Fibroblast of mammary gland (primary cell): ENCODE measurements at regions not wholly inside any gene's neighbourhood (a gene's known extent, or its start where the extent isn't known, plus 50 kb on each side); places are given as distances from the start of the nearest gene placed in this dataset.

ENCODE experiments used
- DNase-seq: peaks from one replicate; pipeline ENCODE4 v3.0.0-alpha.2; 2010; ENCODE audit warnings: low read depth
- H3K4me3 ChIP-seq: 2 replicates; pipeline ENCODE4 v1.5.1; 2011; ENCODE audit warnings: low read depth, mild to moderate bottlenecking, low read length, moderate library complexity; ENCODE audit not compliant: control insufficient read depth
- CTCF ChIP-seq: conservative IDR thresholded peaks from 2 replicates; pipeline ENCODE4 v1.5.1; 2011; ENCODE audit warnings: low read depth, low read length, inconsistent platforms; ENCODE audit not compliant: control insufficient read depth, insufficient read depth

GRCh38 chr9:80932947-80933780 lies 756.2 kb downstream of the TLE1 start:
- DNase-seq: no peak
- no peak for TF ChIP-seq CTCF

GRCh38 chr9:80932181-80932580 lies 757.2 kb downstream of the TLE1 start:
- TF ChIP-seq CTCF: no peak
- no peak for DNase-seq
- H3K4me3 ChIP-seq: no peak overlapping the region

More at GRCh38 chr9:80932947-80933780, 756.2 kb downstream of the TLE1 start:
- H3K4me3 ChIP-seq: no peak overlapping the region

GRCh38 chr9:80931163-80931562 lies 758.2 kb downstream of the TLE1 start:
- no peak overlapping the region for H3K4me3 ChIP-seq
- no peak for TF ChIP-seq CTCF
- no peak for DNase-seq

GRCh38 chr9:80928697-80929096 lies 760.6 kb downstream of the TLE1 start:
- no peak for DNase-seq
- H3K4me3 ChIP-seq: no peak overlapping the region
- no peak for TF ChIP-seq CTCF

GRCh38 chr9:80926611-80927010 lies 762.7 kb downstream of the TLE1 start:
- DNase-seq: no peak
- H3K4me3 ChIP-seq: no peak overlapping the region
- no peak for TF ChIP-seq CTCF

- no peak for TF ChIP-seq CTCF
- DNase-seq: no peak
Observed at GRCh38 chr9:80922544-80922943, 766.8 kb downstream of the TLE1 start.

GRCh38 chr9:80906728-80907127 lies 782.6 kb downstream of the TLE1 start:
- no peak for TF ChIP-seq CTCF
- H3K4me3 ChIP-seq: no peak overlapping the region
- DNase-seq: no peak

More at GRCh38 chr9:80922544-80922943, 766.8 kb downstream of the TLE1 start:
- H3K4me3 ChIP-seq: no peak overlapping the region
